ENCODE measurements at regions not wholly inside any gene's neighbourhood (a gene's known extent, or its start where the extent isn't known, plus 50 kb on each side); places are given as distances from the start of the nearest gene placed in this dataset.

GRCh38 chr15:47179988-47180387 is 537.3 kb upstream of the SEMA6D start:
- no peak overlapping the region for H3K56ac ChIP-seq (ENCODE audit: extremely low read depth, insufficient read depth, low read length)
- dilution Hi-C loops (cut with HindIII; ENCODE audit: low sequenced_read_pairs, unreplicated experiment) = no loop called here
- in situ Hi-C loops (cut with MboI; ENCODE audit: low sequenced_read_pairs) = no loop called here

More at GRCh38 chr15:47179988-47180387, 537.3 kb upstream of the SEMA6D start:
- TF ChIP-seq CTCF (conservative IDR thresholded peaks at IDR 0.05; ENCODE audit: low read depth, low read length) = no peak
- TF ChIP-seq MXI1 (IDR thresholded peaks at IDR 0.05; ENCODE audit: borderline replicate concordance, low read depth, low read length) = no peak
- TF ChIP-seq BHLHE40 (IDR thresholded peaks at IDR 0.05; ENCODE audit: low read depth, low read length) = no peak
- no peak for TF ChIP-seq POLR2A (IDR thresholded peaks at IDR 0.05; ENCODE audit: low read depth, low read length)
- TF ChIP-seq FOS (IDR thresholded peaks at IDR 0.05; ENCODE audit: low read depth, low read length) = no peak
- TF ChIP-seq NFE2L2 (IDR thresholded peaks at IDR 0.05; ENCODE audit: low read depth, low read length) = no peak
- TF ChIP-seq MAZ (IDR thresholded peaks at IDR 0.05; ENCODE audit: borderline replicate concordance, low read depth, low read length) = no peak
- TF ChIP-seq RFX5 (IDR thresholded peaks at IDR 0.05; ENCODE audit: low read depth, low read length) = no peak
- TF ChIP-seq ELK1 (IDR thresholded peaks at IDR 0.05; ENCODE audit: borderline replicate concordance, low read depth, low read length) = no peak
- no peak for TF ChIP-seq RAD21 (IDR thresholded peaks at IDR 0.05; ENCODE audit: low read length)
- no peak for TF ChIP-seq RCOR1 (IDR thresholded peaks at IDR 0.05; ENCODE audit: insufficient replicate concordance, low read length)
- no peak for TF ChIP-seq CEBPB (IDR thresholded peaks at IDR 0.05; ENCODE audit: low read depth, low read length)
- no CpG with 5 or more reads among the region's 4 CpGs for WGBS, 2 experiments (ENCODE audit: extremely low coverage in 2 of 2, insufficient read length in 1 of 2)
- ATAC-seq (ENCODE audit: low read depth) = no peak
- no peak overlapping the region for H3K27ac ChIP-seq (ENCODE audit: insufficient read depth, low read length)
- H3K18ac ChIP-seq (ENCODE audit: low read depth, low read length) = no peak overlapping the region
- ChIA-PET POLR2A (ENCODE audit: unreplicated experiment) (no interaction called here), CTCF (no interaction called here)
- no peak overlapping the region for H3K4ac ChIP-seq (ENCODE audit: low read depth, low read length)
- H3K4me3 ChIP-seq (ENCODE audit: insufficient read depth, low read depth, low read length) = no peak overlapping the region
- no peak overlapping the region for H4K5ac ChIP-seq (ENCODE audit: low read depth, low read length)
- peaks cover 3% of the 10 kb centered on the region; the same call in 1 of the 2 replicates for H3K4me1 ChIP-seq (ENCODE audit: control insufficient read depth, insufficient read depth, low read length)
- no peak overlapping the region for H2AFZ ChIP-seq (replicated peaks; ENCODE audit: low read length, poor library complexity)
- no peak overlapping the region for H3K23ac ChIP-seq (ENCODE audit: low read depth, low read length)
- H3K36me3 ChIP-seq (ENCODE audit: control insufficient read depth, insufficient read depth, low read length) = no peaks in the 10 kb centered on the region
- no peaks in the 10 kb centered on the region; the same call in 1 of the 2 replicates for H3K9me3 ChIP-seq (ENCODE audit: control insufficient read depth, insufficient read depth, low read length)
- H2BK120ac ChIP-seq (ENCODE audit: low read depth, low read length) = no peak overlapping the region
- no peak overlapping the region for H4K91ac ChIP-seq (ENCODE audit: insufficient read depth, low read depth, low read length)
- H2BK15ac ChIP-seq (ENCODE audit: low read depth, low read length) = no peak overlapping the region
- H2AK5ac ChIP-seq (ENCODE audit: low read depth, low read length) = no peak overlapping the region
- H2BK20ac ChIP-seq (ENCODE audit: low read depth, low read length) = no peak overlapping the region
- no peak overlapping the region for H2AK9ac ChIP-seq (replicated peaks; ENCODE audit: low read depth, low read length, poor library complexity)
- no peaks in the 10 kb centered on the region for H3K9me1 ChIP-seq (ENCODE audit: insufficient read depth, low read length)
- no peak overlapping the region for H3K14ac ChIP-seq (replicated peaks; ENCODE audit: low read depth, low read length)
- H3K9ac ChIP-seq (ENCODE audit: low read depth, low read length) = no peak overlapping the region
- H3K27me3 ChIP-seq (ENCODE audit: control insufficient read depth, insufficient read depth, low read length) = peaks cover 29% of the 10 kb centered on the region
- no peak for DNase-seq
- no peak overlapping the region for H3K4me2 ChIP-seq (ENCODE audit: low read depth, low read length)
- no peaks in the 10 kb centered on the region for H3K79me1 ChIP-seq (ENCODE audit: low read depth in 1 of 2, low read length in 2 of 2)
- no peaks in the 10 kb centered on the region for H4K20me1 ChIP-seq (ENCODE audit: insufficient read depth, low read length)
- BruUV-seq (replicated peaks) = no TSS peak
- intact Hi-C loops (cut with micrococcal nuclease) = loop anchor here (5.0 kb wide), 1 partner anchor 1473 kb away; no protein-coding TSS in a partner anchor
- no peak overlapping the region for H4K8ac ChIP-seq (ENCODE audit: low read depth in 2 of 2, low read length in 2 of 2)
- no peak overlapping the region for H2BK5ac ChIP-seq (ENCODE audit: low read depth, low read length, poor library complexity, severe bottlenecking)

All from IMR-90 (cell line).